HEK293 (cell line): ENCODE measurements at regions not wholly inside any gene's neighbourhood (a gene's known extent, or its start where the extent isn't known, plus 50 kb on each side); places are given as distances from the start of the nearest gene placed in this dataset.

ENCODE experiments used
- CTCF ChIA-PET: fragments of 350-600 bp; formaldehyde crosslinking; extraction: SDS; loops from one replicate; lab custom pipeline; 2021; ENCODE audit warnings: antibody characterized with exemption; lab: Yijun Ruan, JAX
- POLR2A ChIA-PET: fragments of 300-600 bp; formaldehyde crosslinking; extraction: SDS; loops from one replicate; lab custom pipeline; 2020; ENCODE audit warnings: antibody characterized with exemption, inconsistent platforms; lab: Yijun Ruan, JAX
- H3K27ac ChIP-seq: fragments of 200-500 bp; sonication (Bioruptor generic); 2 replicates; pipeline ENCODE4 v1.5.1; 2014; ENCODE audit warnings: low read depth, low read length, control low read depth, inconsistent platforms; ENCODE audit errors: extremely low read depth
- H3K36me3 ChIP-seq, 2 experiments: fragments of 200-500 bp in 1 of 2; sonication (Bioruptor generic) in 1 of 2; 1 replicate in 1 of 2; 2 replicates in 1 of 2; pipeline ENCODE4 v1.5.1; 2014 to 2017; ENCODE audit warnings: inconsistent platforms in 2 of 2, low read length in 2 of 2; ENCODE audit not compliant: control insufficient read depth in 2 of 2, insufficient read depth in 1 of 2
- H3K4me1 ChIP-seq: fragments of 200-500 bp; sonication (Bioruptor generic); 2 replicates; pipeline ENCODE4 v1.5.1; 2014; ENCODE audit warnings: mild to moderate bottlenecking, low read length, inconsistent platforms; ENCODE audit not compliant: control insufficient read depth, insufficient read depth
- H3K4me3 ChIP-seq: 2 replicates; pipeline ENCODE4 v1.5.1; 2011; ENCODE audit warnings: low read depth, mild to moderate bottlenecking, control low read depth, low read length, moderate library complexity
- H3K9me3 ChIP-seq: fragments of 200-500 bp; sonication (Bioruptor generic); 2 replicates; pipeline ENCODE4 v1.5.1; 2014; ENCODE audit warnings: low read depth, low read length, inconsistent platforms; ENCODE audit not compliant: control insufficient read depth, insufficient read depth
- FEZF1 ChIP-seq: fragments of 450-650 bp; formaldehyde crosslinking; IDR thresholded peaks from 2 replicates; pipeline ENCODE4 v1.5.1; 2016; ENCODE audit warnings: missing biosample characterization, missing genetic modification characterization
- GFI1B ChIP-seq: fragments of 450-650 bp; formaldehyde crosslinking; IDR thresholded peaks from 2 replicates; pipeline ENCODE4 v1.5.1; 2016; ENCODE audit warnings: missing biosample characterization, missing genetic modification characterization
- GLIS2 ChIP-seq: fragments of 450-650 bp; formaldehyde crosslinking; IDR thresholded peaks from 2 replicates; pipeline ENCODE4 v1.5.1; 2016; ENCODE audit warnings: missing biosample characterization, missing genetic modification characterization
- OVOL3 ChIP-seq: fragments of 450-650 bp; formaldehyde crosslinking; IDR thresholded peaks from 2 replicates; pipeline ENCODE4 v1.5.1; 2016; ENCODE audit warnings: missing biosample characterization, missing genetic modification characterization
- PBX3 ChIP-seq: sonication (generic); formaldehyde crosslinking; IDR thresholded peaks from 2 replicates; pipeline ENCODE4 v1.8.1; 2022; ENCODE audit warnings: mild to moderate bottlenecking, moderate library complexity, missing genetic modification reagents
- SP7 ChIP-seq: fragments of 450-650 bp; formaldehyde crosslinking; IDR thresholded peaks from 2 replicates; pipeline ENCODE4 v1.5.1; 2016; ENCODE audit warnings: missing biosample characterization, missing genetic modification characterization
- YY1 ChIP-seq: fragments of 450-650 bp; formaldehyde crosslinking; IDR thresholded peaks from 2 replicates; pipeline ENCODE4 v1.5.1; 2018; ENCODE audit warnings: missing biosample characterization, missing genetic modification characterization
- ZBTB17 ChIP-seq: fragments of 450-650 bp; formaldehyde crosslinking; IDR thresholded peaks from 2 replicates; pipeline ENCODE4 v1.5.1; 2016; ENCODE audit warnings: missing biosample characterization, missing genetic modification characterization
- ZEB2 ChIP-seq: fragments of 450-650 bp; formaldehyde crosslinking; IDR thresholded peaks from 2 replicates; pipeline ENCODE4 v1.5.1; 2016; ENCODE audit warnings: missing biosample characterization, missing genetic modification characterization
- ZNF175 ChIP-seq: fragments of 450-650 bp; formaldehyde crosslinking; IDR thresholded peaks from 2 replicates; pipeline ENCODE4 v1.5.1; 2016; ENCODE audit warnings: missing biosample characterization, missing genetic modification characterization
- ZNF280C ChIP-seq: fragments of 450-650 bp; formaldehyde crosslinking; IDR thresholded peaks from 2 replicates; pipeline ENCODE4 v1.5.1; 2016; ENCODE audit warnings: missing biosample characterization, missing genetic modification characterization
- ZNF433 ChIP-seq: fragments of 450-650 bp; formaldehyde crosslinking; IDR thresholded peaks from 2 replicates; pipeline ENCODE4 v1.5.1; 2016; ENCODE audit warnings: missing biosample characterization, missing genetic modification characterization, low read depth
- ZNF610 ChIP-seq: fragments of 450-650 bp; formaldehyde crosslinking; IDR thresholded peaks from 2 replicates; pipeline ENCODE4 v1.5.1; 2016; ENCODE audit warnings: missing biosample characterization, missing genetic modification characterization, borderline replicate concordance
- ZNF704 ChIP-seq: fragments of 450-650 bp; formaldehyde crosslinking; IDR thresholded peaks from 2 replicates; pipeline ENCODE4 v1.5.1; 2016; ENCODE audit warnings: missing biosample characterization, missing genetic modification characterization
- ZNF747 ChIP-seq: fragments of 450-650 bp; formaldehyde crosslinking; IDR thresholded peaks from 2 replicates; pipeline ENCODE4 v1.5.1; 2016; ENCODE audit warnings: missing biosample characterization, missing genetic modification characterization

GRCh38 chr16:14003074-14003570, 68.0 kb upstream of the MRTFB start (continued):
- peak; percentile 27; the same call in 1 of the 2 replicates for TF ChIP-seq ZEB2 (tag by site-specific recombination)
- TF ChIP-seq FEZF1 (tag by site-specific recombination): peak; percentile 31; the same call in 1 of the 2 replicates
- TF ChIP-seq ZNF280C: no peak
- no peak for TF ChIP-seq YY1 (tag by site-specific recombination)
- TF ChIP-seq ZNF747 (tag by site-specific recombination): no peak
- TF ChIP-seq SP7: 0 out of 2 replicates have a peak, but pooled peaks have one; percentile 16
- peak; percentile 85 for TF ChIP-seq GFI1B (tag by site-specific recombination)

GRCh38 chr16:14004031-14004728, 66.9 kb upstream of the MRTFB start:
- H3K27ac ChIP-seq: no peak overlapping the region
- TF ChIP-seq PBX3 (CRISPR knock-in tag): 0 out of 2 replicates have a peak, but pooled peaks have one; percentile 1
- no peak for TF ChIP-seq OVOL3 (tag by site-specific recombination)
- no peak for TF ChIP-seq GLIS2 (tag by site-specific recombination)
- TF ChIP-seq ZNF704 (tag by site-specific recombination): no peak
- no peak for TF ChIP-seq ZNF175 (tag by site-specific recombination)
- no peak for TF ChIP-seq ZNF610 (tag by site-specific recombination)
- H3K4me3 ChIP-seq: no peak overlapping the region
- H3K36me3 ChIP-seq: no peaks in the 10 kb centered on the region
- no peaks in the 10 kb centered on the region; the same call in none of the 2 replicates for H3K4me1 ChIP-seq
- H3K9me3 ChIP-seq: no peaks in the 10 kb centered on the region
- ChIA-PET CTCF (interaction anchor here (0.6 to 1.4 kb wide), 4 partner anchors 10 to 381 kb away, joined by 4 to 5 read pairs (median 4); partner anchors contain the start of gene ERCC4), POLR2A (interaction anchor here (1.8 kb wide), 1 partner anchor 84 kb away, joined by 6 read pairs; the partner anchor contains the start of gene ERCC4)

- peaks cover 2% of the 10 kb centered on the region for H3K4me1 ChIP-seq
- H3K9me3 ChIP-seq: no peaks in the 10 kb centered on the region
- no peak overlapping the region for H3K27ac ChIP-seq
- H3K4me3 ChIP-seq: no peak overlapping the region
- ChIA-PET POLR2A (interaction anchor here (1.8 kb wide), 1 partner anchor 85 kb away, joined by 6 read pairs; the partner anchor contains the start of gene ERCC4), CTCF (interaction anchor here (1.2 to 1.4 kb wide), 3 partner anchors 10 to 85 kb away, joined by 4 to 5 read pairs (median 4); partner anchors contain the start of gene ERCC4)
- H3K36me3 ChIP-seq: no peaks in the 10 kb centered on the region
- 0 out of 2 replicates have a peak, but pooled peaks have one; percentile 35 for TF ChIP-seq ZBTB17 (tag by site-specific recombination)
- TF ChIP-seq ZNF433 (tag by site-specific recombination): no peak
Observed at GRCh38 chr16:14004729-14005315, 66.3 kb upstream of the MRTFB start.
